ENCODE measurements at regions not wholly inside any gene's neighbourhood (a gene's known extent, or its start where the extent isn't known, plus 50 kb on each side); places are given as distances from the start of the nearest gene placed in this dataset.

DNA sequence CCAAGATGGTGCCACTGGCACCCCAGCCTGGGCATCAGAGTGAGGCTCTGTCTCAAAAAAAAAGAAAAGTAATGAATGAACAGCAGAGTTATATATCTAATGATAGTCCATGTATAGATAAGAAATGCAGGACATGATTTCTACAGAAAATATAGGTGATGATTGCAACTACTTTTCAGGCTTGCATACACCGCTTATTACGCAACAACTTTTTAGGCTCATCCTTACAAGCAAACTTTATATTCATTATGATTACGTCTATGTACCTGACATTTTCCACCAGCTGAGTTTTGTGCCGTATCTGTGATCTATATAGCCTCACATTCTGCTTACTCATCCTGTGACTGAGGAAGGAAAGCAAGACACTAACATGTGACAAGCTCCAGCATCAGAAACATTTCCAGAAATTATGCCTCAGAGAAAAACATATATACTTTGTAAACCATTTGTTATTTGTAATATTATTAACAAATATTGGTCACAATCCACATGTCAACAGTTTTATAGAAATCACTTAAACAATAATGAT is 906.3 kb downstream of the ZPLD1 start:
- Mint-ChIP-seq H3K9me3 (no peaks in the 10 kb centered on the region), H3K27me3 (no peaks in the 10 kb centered on the region), H3K4me3 (no peak overlapping the region), H3K36me3 (no peaks in the 10 kb centered on the region), H3K4me1 (no peaks in the 10 kb centered on the region), H3K27ac (no peak overlapping the region)
- POLR2A ChIA-PET: no interaction called here
- DNase-seq: no peak
- ATAC-seq (ENCODE audit: low read depth): no peak

DNA sequence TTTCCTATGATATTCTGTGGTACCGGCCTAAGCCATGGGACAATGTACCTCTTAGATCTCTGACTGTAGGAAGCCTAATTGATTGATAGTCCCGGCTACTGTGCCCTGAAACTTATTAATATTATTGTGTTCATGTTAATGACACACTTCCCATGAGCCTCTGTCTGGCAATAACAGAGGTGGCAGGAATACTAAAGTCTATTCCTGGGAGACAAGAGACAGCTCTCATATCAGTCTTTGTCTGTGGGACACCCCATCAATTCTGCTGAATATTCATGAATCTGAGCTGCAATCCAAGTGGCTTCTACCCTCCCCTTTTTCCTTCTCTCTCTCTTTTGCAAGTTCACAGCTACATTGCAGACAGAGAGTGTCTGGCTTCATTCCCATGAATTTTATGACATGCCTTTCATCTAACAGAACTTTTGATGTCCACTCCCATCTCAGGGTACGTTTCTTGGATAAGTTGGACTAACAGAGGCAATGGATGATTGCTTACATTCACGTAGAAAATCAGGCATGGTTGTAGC is 907.5 kb downstream of the ZPLD1 start:
- DNase-seq (no peak), ATAC-seq (ENCODE audit: low read depth) (no peak)
- no peaks in the 10 kb centered on the region for H3K27me3 Mint-ChIP-seq
- no peak overlapping the region for H3K4me3 Mint-ChIP-seq
- no peaks in the 10 kb centered on the region for H3K9me3 Mint-ChIP-seq
- POLR2A ChIA-PET: no interaction called here
- H3K4me1 Mint-ChIP-seq: no peaks in the 10 kb centered on the region
- H3K27ac Mint-ChIP-seq: no peak overlapping the region
- H3K36me3 Mint-ChIP-seq: no peaks in the 10 kb centered on the region

DNA sequence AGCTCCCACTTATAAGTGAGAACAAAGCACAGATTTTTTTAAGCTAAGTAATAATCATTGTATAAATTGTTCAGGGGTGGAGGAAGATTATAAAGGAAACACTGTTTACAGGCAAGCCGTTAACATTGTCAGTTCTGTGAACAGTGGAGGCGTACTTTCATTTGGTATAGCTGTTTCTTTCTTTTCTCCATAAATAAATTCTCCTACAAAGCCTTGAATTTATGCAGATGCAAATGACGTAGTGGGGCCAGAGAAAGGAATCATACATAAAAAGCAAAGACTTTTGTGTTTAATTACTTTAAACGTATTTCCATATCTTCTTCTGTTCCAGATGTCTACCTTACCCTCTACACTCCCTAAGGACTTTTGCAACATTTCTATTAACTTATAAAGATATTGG is 914.9 kb downstream of the ZPLD1 start:
- DNase-seq: no peak
- POLR2A ChIA-PET: no interaction called here
- Mint-ChIP-seq H3K36me3 (no peaks in the 10 kb centered on the region), H3K4me1 (no peaks in the 10 kb centered on the region), H3K27me3 (no peaks in the 10 kb centered on the region), H3K4me3 (no peak overlapping the region), H3K27ac (no peak overlapping the region), H3K9me3 (no peaks in the 10 kb centered on the region)
- ATAC-seq (ENCODE audit: low read depth): no peak

DNA sequence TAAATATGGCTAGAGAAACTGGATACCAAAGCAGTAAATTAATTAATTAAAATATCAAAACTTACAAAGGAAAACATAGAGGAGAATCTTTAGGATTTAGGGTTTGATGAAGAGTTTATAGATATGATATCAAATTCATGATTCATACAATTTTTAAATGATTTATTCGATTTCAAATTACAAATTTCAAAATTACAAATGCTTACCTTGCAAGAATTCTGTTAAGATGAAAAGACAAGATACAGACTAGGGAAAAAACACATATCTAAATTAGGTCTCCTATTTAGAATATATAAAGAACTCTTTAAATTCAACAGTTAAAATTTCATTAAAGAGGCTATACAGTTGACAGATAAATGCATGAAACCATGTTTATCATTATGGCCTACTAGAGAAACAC is 930.7 kb downstream of the ZPLD1 start:
- no peaks in the 10 kb centered on the region for H3K27me3 Mint-ChIP-seq
- no peaks in the 10 kb centered on the region for H3K9me3 Mint-ChIP-seq
- H3K36me3 Mint-ChIP-seq: no peaks in the 10 kb centered on the region
- DNase-seq (no peak), ATAC-seq (ENCODE audit: low read depth) (no peak)
- no peak overlapping the region for H3K27ac Mint-ChIP-seq
- H3K4me1 Mint-ChIP-seq: no peaks in the 10 kb centered on the region
- no peak overlapping the region for H3K4me3 Mint-ChIP-seq
- POLR2A ChIA-PET: no interaction called here

DNA sequence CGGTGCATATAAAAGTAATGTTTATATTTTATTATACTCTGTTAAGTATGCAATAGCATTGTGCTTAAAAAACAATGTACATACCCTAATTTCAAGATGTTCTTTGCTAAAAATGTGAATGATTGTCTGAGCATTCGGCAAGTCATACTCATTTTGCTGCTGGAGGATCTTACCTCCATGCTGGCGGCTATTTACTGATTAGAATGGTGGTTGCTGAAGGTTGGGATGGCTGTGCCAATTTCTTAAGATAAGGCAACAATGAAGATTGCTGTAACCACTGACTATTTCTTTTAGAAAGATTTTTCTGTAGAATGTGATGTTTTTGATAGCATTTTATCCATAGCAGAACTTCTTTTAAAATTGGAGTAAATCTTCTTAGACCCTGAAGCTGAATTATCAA is 932.7 kb downstream of the ZPLD1 start:
- POLR2A ChIA-PET: no interaction called here
- DNase-seq: no peak
- Mint-ChIP-seq H3K4me3 (no peak overlapping the region), H3K4me1 (no peaks in the 10 kb centered on the region), H3K36me3 (no peaks in the 10 kb centered on the region), H3K27me3 (no peaks in the 10 kb centered on the region), H3K9me3 (no peaks in the 10 kb centered on the region), H3K27ac (no peak overlapping the region)
- no peak for ATAC-seq (ENCODE audit: low read depth)

DNA sequence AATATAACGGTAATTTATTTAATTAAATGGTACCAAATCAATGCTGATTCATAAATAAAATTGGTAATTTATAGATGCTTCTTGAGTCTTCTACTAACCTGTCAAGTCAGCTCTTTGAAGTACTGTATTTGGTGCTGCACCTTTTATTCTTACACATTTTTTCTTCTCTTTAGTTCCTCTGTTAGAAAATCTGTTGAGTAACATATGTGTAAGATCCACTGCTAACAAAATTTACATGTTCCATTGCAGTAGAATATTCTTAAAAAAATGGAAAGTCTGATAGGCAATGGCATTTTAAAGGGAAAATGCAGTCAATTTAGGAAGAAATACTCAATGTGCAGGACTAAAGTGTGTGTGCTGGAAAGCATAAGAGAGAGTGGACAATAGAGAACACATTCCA is 936.6 kb downstream of the ZPLD1 start:
- Mint-ChIP-seq H3K27ac (no peak overlapping the region), H3K4me1 (no peaks in the 10 kb centered on the region), H3K4me3 (no peak overlapping the region), H3K27me3 (no peaks in the 10 kb centered on the region), H3K9me3 (no peaks in the 10 kb centered on the region), H3K36me3 (no peaks in the 10 kb centered on the region)
- DNase-seq: no peak
- ATAC-seq (ENCODE audit: low read depth): no peak
- POLR2A ChIA-PET: no interaction called here

DNA sequence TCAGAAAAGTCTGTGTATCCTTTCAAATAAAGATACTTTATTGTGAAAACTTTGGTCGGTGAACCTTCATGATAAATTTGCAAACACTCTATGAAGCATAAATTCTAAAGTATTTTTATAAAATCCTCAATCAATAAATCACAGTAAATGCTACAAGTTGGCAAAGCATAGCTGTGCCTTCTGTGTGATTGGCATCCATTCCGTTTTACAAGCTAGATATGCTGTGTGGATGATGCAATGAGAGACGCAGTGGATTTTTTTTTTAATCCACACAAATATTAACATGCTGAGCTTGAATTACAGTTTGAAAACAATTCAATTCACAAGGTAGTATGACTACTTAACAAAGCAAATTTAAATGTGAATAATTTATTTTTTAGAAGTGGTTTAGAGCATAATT is 937.2 kb downstream of the ZPLD1 start:
- Mint-ChIP-seq H3K36me3 (no peaks in the 10 kb centered on the region), H3K4me1 (no peaks in the 10 kb centered on the region), H3K4me3 (no peak overlapping the region), H3K27ac (no peak overlapping the region), H3K9me3 (no peaks in the 10 kb centered on the region), H3K27me3 (no peaks in the 10 kb centered on the region)
- POLR2A ChIA-PET: no interaction called here
- ATAC-seq (ENCODE audit: low read depth): no peak
- no peak for DNase-seq

DNA sequence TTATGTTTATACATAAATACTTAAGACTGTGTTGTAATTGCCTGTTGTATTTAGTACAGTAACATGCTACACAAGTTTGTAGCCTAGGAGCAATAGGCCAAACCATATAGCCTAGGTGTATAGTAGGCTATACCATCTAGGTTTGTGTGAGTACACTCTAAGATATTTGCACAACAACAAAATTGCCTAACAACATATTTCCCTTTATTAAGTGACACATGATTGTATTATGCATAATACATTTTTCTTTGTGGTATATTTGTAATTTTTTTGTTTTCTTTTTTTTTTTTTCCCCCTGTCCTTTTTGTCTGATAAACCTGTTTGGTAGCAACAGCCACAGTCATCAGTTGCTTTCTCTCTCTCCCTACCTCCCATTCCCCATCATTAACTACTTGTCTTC is 945.6 kb downstream of the ZPLD1 start:
- Mint-ChIP-seq H3K4me1 (no peaks in the 10 kb centered on the region), H3K4me3 (no peak overlapping the region), H3K27ac (no peak overlapping the region), H3K9me3 (no peaks in the 10 kb centered on the region), H3K27me3 (no peaks in the 10 kb centered on the region), H3K36me3 (no peaks in the 10 kb centered on the region)
- DNase-seq (no peak), ATAC-seq (ENCODE audit: low read depth) (no peak)
- POLR2A ChIA-PET: no interaction called here

DNA sequence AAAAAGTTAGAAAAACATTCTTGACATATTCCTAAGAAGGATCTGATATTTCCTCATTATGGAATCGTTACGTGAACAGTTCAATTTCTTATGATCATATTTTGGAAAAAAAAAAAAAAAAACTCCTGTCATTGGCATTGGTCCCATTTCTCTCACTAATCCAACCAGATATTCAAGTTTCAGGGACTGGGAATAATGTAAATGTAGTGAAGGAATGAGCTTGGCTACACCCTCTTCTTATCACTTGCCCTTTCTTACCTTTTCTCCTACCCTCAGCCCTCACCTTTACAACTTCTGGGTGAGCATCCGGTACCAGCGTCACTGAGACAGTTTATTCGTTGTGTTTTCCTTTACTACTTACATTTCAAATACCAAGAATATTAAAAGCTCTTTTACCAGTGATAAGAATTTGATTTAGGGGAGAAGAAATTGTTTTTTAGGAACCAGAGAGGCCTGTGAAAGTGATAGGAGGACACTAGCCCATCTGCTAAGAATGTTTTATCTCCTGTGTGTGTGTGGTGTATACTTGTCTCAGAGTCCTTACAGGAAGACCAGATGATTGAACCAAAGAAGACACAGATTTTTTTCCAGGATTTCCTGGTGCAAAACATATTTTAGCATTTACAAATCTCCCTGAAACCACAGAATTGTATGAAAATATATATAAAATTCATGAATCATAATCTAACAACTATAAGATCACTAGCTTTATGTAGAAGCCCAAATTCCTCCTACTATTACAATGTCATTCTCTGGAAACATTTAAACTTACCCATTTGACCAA is 946.7 kb downstream of the ZPLD1 start:
- Mint-ChIP-seq H3K27ac (no peak overlapping the region), H3K4me3 (no peak overlapping the region), H3K36me3 (no peaks in the 10 kb centered on the region), H3K27me3 (no peaks in the 10 kb centered on the region), H3K4me1 (no peaks in the 10 kb centered on the region), H3K9me3 (no peaks in the 10 kb centered on the region)
- POLR2A ChIA-PET: no interaction called here
- DNase-seq (no peak), ATAC-seq (ENCODE audit: low read depth) (no peak)

DNA sequence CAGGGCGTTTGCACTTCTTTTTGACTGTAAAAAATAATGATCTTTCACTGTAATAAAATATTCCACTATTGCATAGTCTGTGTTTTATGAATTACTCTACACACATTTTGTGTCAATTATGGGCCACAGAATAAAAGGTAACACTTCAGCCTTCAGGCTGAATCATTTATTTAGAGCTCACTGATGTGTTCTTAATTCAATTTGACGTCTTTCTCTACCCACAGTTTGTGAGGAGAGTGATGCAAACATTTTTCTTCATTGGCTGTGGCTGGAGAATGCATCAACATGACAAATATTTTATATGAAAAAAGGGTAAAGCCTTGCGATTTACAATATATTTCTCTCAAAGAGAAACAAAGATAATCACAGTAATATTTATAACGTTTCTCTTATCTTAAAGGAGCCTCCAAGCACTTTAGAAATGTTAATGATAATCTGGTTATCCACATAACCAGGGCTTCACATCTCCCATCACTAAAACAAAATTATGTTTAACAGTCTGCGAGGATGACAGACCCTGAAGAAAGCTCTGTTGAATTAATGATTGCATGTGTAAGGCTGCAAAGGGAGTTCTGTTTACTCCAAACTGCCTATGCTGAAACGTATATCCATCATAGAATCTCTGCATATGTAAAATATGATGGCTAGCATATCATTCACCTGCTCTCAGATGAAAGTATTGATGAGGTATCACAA is 951.3 kb downstream of the ZPLD1 start:
- Mint-ChIP-seq H3K4me3 (no peak overlapping the region), H3K36me3 (no peaks in the 10 kb centered on the region), H3K9me3 (no peaks in the 10 kb centered on the region), H3K27me3 (no peaks in the 10 kb centered on the region), H3K4me1 (no peaks in the 10 kb centered on the region), H3K27ac (no peak overlapping the region)
- DNase-seq (no peak), ATAC-seq (ENCODE audit: low read depth) (no peak)
- POLR2A ChIA-PET: no interaction called here

DNA sequence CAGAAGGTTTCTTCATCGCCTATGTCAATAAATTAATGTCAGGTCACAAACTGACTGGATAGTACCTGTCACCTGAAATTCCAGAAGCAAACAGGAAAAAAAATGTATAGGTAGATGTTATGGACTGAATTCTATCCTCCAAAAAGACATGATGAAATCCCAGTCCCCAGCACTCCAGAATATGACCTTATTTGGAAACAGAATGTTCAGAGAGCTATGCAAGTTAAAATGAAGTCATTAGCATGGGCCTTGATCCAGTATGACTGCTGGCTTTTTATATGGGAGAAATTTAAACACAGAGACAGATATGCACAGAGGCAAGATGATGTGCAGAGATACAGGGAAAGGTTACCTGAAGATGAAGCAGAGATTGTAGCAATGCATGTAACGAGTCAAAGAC is 953.4 kb downstream of the ZPLD1 start:
- POLR2A ChIA-PET: no interaction called here
- Mint-ChIP-seq H3K9me3 (no peaks in the 10 kb centered on the region), H3K27me3 (no peaks in the 10 kb centered on the region), H3K4me3 (no peak overlapping the region), H3K36me3 (no peaks in the 10 kb centered on the region), H3K4me1 (no peaks in the 10 kb centered on the region), H3K27ac (no peak overlapping the region)
- ATAC-seq (ENCODE audit: low read depth): no peak
- DNase-seq: no peak

DNA sequence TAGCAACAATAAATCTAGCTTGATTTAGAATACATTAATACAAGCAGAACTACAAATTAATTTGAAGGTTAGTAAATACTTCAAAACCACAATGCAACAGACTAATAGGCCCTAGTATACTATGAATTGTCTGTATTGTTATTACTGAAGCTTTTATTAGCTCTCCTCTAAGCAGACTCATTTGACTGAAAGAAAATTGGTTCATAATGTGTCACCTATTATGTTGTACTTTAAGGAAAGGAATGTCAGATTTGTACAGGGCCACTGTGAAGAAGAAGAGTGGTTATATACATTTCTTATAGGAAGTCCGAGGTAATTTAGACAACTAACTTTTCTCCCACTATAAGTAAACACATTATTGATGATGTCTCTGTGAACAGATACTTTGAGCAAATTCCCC is 954.5 kb downstream of the ZPLD1 start:
- no peak for ATAC-seq (ENCODE audit: low read depth)
- Mint-ChIP-seq H3K4me3 (no peak overlapping the region), H3K4me1 (no peaks in the 10 kb centered on the region), H3K27ac (no peak overlapping the region), H3K9me3 (no peaks in the 10 kb centered on the region), H3K36me3 (no peaks in the 10 kb centered on the region), H3K27me3 (no peaks in the 10 kb centered on the region)
- POLR2A ChIA-PET: no interaction called here
- no peak for DNase-seq

DNA sequence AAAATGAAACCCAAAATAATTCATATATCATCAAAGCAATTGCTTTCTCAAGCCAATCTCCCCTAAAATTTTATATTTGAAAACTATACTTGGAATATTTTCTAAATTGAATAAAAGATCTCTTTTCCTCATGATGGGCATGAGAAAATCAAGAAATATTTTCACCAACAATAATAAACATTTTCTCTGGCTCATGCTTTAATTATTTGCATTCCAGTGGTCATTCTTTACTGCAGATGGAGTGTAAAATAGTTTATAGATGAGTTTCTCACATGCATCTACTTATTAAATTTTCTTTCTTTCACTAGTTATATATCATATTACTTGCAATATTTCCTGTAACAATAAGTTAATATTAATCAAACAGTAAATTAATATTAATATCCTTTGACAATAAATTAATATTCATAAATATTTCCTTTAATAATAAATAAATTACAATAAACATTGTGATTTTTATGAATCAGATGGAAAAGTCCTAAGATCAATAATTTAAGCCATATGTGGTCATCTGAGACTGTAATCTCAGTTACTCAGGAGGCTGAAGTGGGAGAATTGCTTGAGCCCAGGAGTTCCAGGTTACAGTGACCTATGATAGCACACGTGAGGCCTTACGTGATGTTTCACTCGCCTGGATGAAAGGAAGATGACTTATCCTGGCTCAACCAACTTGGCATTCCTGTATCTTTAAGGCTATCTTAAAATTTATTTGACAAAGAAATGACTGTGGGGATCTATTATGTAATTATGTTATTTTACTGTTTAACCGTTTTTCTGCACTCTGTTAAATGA is 958.8 kb downstream of the ZPLD1 start:
- Mint-ChIP-seq H3K27ac (no peak overlapping the region), H3K36me3 (no peaks in the 10 kb centered on the region), H3K4me1 (no peaks in the 10 kb centered on the region), H3K4me3 (no peak overlapping the region), H3K9me3 (no peaks in the 10 kb centered on the region), H3K27me3 (no peaks in the 10 kb centered on the region)
- no peak for DNase-seq
- ATAC-seq (ENCODE audit: low read depth): no peak
- POLR2A ChIA-PET: no interaction called here

DNA sequence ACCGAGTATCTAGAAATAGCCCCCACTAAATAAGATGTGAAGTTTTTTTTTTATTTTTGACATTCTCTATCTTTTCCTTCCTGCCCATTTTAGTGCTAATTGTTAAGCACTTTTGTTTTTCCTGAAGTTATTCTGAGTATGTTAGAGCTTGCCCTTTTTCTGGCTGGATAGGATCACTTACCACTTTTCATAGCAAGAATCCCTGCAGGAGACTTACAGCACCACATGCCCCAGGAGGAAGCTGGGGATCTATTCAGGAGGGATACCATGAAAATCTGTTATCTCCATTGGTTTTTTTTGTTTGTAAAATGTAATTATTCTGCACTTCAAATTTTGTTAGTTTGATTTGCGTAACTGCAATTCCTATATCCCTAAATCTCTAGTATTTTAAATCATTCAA is 968.4 kb downstream of the ZPLD1 start:
- DNase-seq: no peak
- no peaks in the 10 kb centered on the region for H3K4me1 Mint-ChIP-seq
- no peak for ATAC-seq (ENCODE audit: low read depth)
- peaks cover 3% of the 10 kb centered on the region for H3K9me3 Mint-ChIP-seq
- H3K36me3 Mint-ChIP-seq: no peaks in the 10 kb centered on the region
- H3K27me3 Mint-ChIP-seq: no peaks in the 10 kb centered on the region
- POLR2A ChIA-PET: no interaction called here
- H3K4me3 Mint-ChIP-seq: no peak overlapping the region
- H3K27ac Mint-ChIP-seq: no peak overlapping the region

Measured in activated naive CD8-positive, alpha-beta T cell treated with anti-CD3 and anti-CD28 coated beads, Interleukin-2, amount 10 ng/mL, durations not matched to agents 7 days and 5 days (primary cell).